Nephron progenitor cell (in vitro differentiated cells): ENCODE measurements at regions not wholly inside any gene's neighbourhood (a gene's known extent, or its start where the extent isn't known, plus 50 kb on each side); places are given as distances from the start of the nearest gene placed in this dataset.
"Not testable (repeated sequence)": the region's sequence is repeated elsewhere in the genome, so short reads cannot be mapped to it uniquely, and the experiment has no call there.

Experiments
- DNase-seq: peaks from one replicate; pipeline ENCODE4 v3.0.0; 2021
- H3K27ac Mint-ChIP-seq: 2 replicates; pipeline ENCODE4 v1.8.0; 2021; ENCODE audit warnings: mild to moderate bottlenecking, moderate library complexity, mixed read lengths
- H3K27me3 Mint-ChIP-seq: 2 replicates; pipeline ENCODE4 v1.8.0; 2021; ENCODE audit warnings: mild to moderate bottlenecking, low read depth, mixed read lengths; ENCODE audit not compliant: poor library complexity
- H3K36me3 Mint-ChIP-seq: 2 replicates; pipeline ENCODE4 v1.8.0; 2021; ENCODE audit warnings: low read depth, mixed read lengths
- H3K4me1 Mint-ChIP-seq: 2 replicates; pipeline ENCODE4 v1.8.0; 2021; ENCODE audit warnings: mixed read lengths
- H3K4me3 Mint-ChIP-seq: 2 replicates; pipeline ENCODE4 v1.8.0; 2021; ENCODE audit warnings: mild to moderate bottlenecking, moderate library complexity, mixed read lengths
- H3K9me3 Mint-ChIP-seq: 2 replicates; pipeline ENCODE4 v1.8.0; 2021; ENCODE audit warnings: mild to moderate bottlenecking, moderate library complexity, mixed read lengths
- TF ChIP-seq, protein P1 (sequence below): fragments of 200-600 bp; sonication (generic); IDR thresholded peaks from 2 replicates; pipeline ENCODE4 v1.5.0; 2021; ENCODE audit warnings: antibody characterized with exemption

GRCh38 chr10:37067576-37067975 lies 57.8 kb upstream of the ANKRD30A start:
- Mint-ChIP-seq H3K4me3 (no peak overlapping the region), H3K9me3 (peaks cover 73% of the 10 kb centered on the region), H3K27me3 (no peaks in the 10 kb centered on the region), H3K27ac (no peak overlapping the region), H3K36me3 (no peaks in the 10 kb centered on the region), H3K4me1 (no peaks in the 10 kb centered on the region)
- no peak for DNase-seq
- TF ChIP-seq, protein P1, sequence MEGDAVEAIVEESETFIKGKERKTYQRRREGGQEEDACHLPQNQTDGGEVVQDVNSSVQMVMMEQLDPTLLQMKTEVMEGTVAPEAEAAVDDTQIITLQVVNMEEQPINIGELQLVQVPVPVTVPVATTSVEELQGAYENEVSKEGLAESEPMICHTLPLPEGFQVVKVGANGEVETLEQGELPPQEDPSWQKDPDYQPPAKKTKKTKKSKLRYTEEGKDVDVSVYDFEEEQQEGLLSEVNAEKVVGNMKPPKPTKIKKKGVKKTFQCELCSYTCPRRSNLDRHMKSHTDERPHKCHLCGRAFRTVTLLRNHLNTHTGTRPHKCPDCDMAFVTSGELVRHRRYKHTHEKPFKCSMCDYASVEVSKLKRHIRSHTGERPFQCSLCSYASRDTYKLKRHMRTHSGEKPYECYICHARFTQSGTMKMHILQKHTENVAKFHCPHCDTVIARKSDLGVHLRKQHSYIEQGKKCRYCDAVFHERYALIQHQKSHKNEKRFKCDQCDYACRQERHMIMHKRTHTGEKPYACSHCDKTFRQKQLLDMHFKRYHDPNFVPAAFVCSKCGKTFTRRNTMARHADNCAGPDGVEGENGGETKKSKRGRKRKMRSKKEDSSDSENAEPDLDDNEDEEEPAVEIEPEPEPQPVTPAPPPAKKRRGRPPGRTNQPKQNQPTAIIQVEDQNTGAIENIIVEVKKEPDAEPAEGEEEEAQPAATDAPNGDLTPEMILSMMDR, result no peak

DNA sequence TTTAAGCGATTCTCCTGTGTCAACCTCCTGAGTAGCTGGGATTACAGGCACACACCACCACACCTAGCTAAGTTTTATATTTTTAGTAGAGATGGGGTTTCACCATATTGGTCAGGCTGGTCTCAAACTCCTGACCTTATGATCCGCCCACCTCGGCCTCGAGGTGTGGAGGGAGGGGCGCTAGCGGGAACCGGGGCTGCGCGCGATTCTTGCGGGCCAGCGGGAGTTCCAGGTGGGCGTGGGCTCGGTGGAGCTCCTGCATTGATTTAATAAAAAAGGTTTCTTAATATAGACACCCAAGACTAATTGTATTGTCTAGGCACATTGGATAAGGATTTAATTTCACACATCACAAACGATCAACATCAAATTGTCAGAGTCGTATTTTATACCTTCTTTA lies 63.1 kb upstream of the ANKRD30A start:
- not testable (repeated sequence) for DNase-seq, H3K36me3 Mint-ChIP-seq, H3K4me3 Mint-ChIP-seq, H3K27ac Mint-ChIP-seq, H3K4me1 Mint-ChIP-seq, H3K27me3 Mint-ChIP-seq
- peaks cover 76% of the 10 kb centered on the region for H3K9me3 Mint-ChIP-seq

DNA sequence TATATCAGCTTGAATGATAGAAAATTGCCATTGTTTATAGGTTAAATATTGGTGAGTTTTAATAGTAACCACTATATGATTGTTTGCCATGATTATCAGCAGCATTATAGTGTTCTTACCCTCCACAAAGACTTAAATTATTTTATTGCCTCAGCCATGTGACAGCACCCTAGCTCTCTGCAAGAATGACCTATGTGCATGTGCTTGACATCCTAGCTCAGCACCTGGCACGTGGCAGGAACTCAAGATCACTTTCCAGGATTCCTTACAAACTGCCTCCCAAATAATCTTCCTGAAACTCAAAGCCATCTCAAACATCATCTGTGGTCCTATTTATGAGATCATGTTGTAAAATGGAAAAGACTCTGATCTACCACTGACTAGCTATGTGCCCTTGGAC lies 68.1 kb upstream of the ANKRD30A start:
- peaks cover 2% of the 10 kb centered on the region for H3K27me3 Mint-ChIP-seq
- H3K4me1 Mint-ChIP-seq, result no peaks in the 10 kb centered on the region
- peaks cover 79% of the 10 kb centered on the region for H3K9me3 Mint-ChIP-seq
- H3K36me3 Mint-ChIP-seq, result no peaks in the 10 kb centered on the region
- TF ChIP-seq, protein P1, result no peak
- H3K4me3 Mint-ChIP-seq, result no peak overlapping the region
- DNase-seq, result no peak
- no peak overlapping the region for H3K27ac Mint-ChIP-seq

GRCh38 chr10:37053476-37053875 lies 71.9 kb upstream of the ANKRD30A start:
- Mint-ChIP-seq H3K36me3 (no peaks in the 10 kb centered on the region), H3K4me3 (no peak overlapping the region), H3K4me1 (no peaks in the 10 kb centered on the region), H3K27ac (no peak overlapping the region), H3K27me3 (peaks cover 3% of the 10 kb centered on the region), H3K9me3 (peaks cover 86% of the 10 kb centered on the region)
- TF ChIP-seq, protein P1, result no peak
- DNase-seq, result no peak

- not testable (repeated sequence) for DNase-seq
These were observed 75.4 kb upstream of the ANKRD30A start for GRCh38 chr10:37049982-37050381.

DNA sequence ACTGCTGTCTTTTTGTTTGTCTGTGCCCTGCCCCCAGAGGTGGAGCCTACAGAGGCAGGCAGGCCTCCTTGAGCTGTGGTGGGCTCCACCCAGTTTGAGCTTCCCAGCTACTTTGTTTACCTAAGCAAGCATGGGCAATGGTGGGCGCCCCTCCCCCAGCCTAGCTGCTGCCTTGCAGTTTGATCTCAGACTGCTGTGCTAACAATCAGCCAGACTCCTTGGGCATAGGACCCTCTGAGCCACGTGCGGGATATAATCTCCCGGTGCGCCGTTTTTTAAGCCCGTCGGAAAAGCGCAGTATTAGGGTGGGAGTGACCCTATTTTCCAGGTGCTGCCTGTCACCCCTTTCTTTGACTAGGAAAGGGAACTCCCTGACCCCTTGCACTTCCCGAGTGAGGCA lies 81.1 kb upstream of the ANKRD30A start:
- H3K36me3 Mint-ChIP-seq, H3K4me1 Mint-ChIP-seq, H3K27ac Mint-ChIP-seq, H3K27me3 Mint-ChIP-seq, H3K4me3 Mint-ChIP-seq, DNase-seq: not testable (repeated sequence)
- peaks cover 91% of the 10 kb centered on the region for H3K9me3 Mint-ChIP-seq

More at GRCh38 chr10:37049982-37050381, 75.4 kb upstream of the ANKRD30A start:
- H3K4me1 Mint-ChIP-seq, H3K36me3 Mint-ChIP-seq, H3K27me3 Mint-ChIP-seq, H3K4me3 Mint-ChIP-seq, H3K27ac Mint-ChIP-seq: not testable (repeated sequence)
- peaks cover 95% of the 10 kb centered on the region for H3K9me3 Mint-ChIP-seq

GRCh38 chr10:37035853-37036252 lies 89.5 kb upstream of the ANKRD30A start:
- no peak for DNase-seq
- no peak overlapping the region for H3K4me3 Mint-ChIP-seq
- no peaks in the 10 kb centered on the region for H3K36me3 Mint-ChIP-seq
- H3K27me3 Mint-ChIP-seq, result peaks cover 3% of the 10 kb centered on the region
- H3K9me3 Mint-ChIP-seq, result peaks cover 79% of the 10 kb centered on the region
- no peaks in the 10 kb centered on the region for H3K4me1 Mint-ChIP-seq
- no peak overlapping the region for H3K27ac Mint-ChIP-seq
- TF ChIP-seq, protein P1, result no peak
